ENCODE measurements at regions not wholly inside any gene's neighbourhood (a gene's known extent, or its start where the extent isn't known, plus 50 kb on each side); places are given as distances from the start of the nearest gene placed in this dataset.

DNA sequence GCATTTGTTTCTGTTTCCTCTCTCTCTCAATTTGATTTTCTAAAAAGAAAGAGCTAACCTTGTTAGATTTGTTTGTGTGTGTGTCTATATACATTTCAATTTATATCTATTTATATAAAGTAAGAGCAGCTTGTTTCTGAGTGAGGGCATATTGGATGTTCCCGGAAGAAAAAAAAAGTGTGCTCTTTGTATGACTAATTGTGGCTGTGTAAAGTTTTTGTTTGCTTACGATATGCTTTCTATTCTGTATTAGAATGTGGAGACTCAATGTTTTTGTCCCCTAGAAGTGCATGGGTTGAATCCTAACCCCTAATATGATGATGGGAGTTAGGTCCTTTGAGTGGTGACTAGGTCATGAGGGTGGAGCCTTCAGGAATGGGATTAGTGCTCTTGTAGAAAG is 66.6 kb upstream of the C1QTNF9B start:
- Histone ChIP-seq H3K4me3 (ENCODE audit: low read length) (no peak overlapping the region), H3K36me3 (replicated peaks; ENCODE audit: insufficient read depth, low read length) (no peaks in the 10 kb centered on the region), H3K27me3 (replicated peaks; ENCODE audit: insufficient read depth, low read length) (no peaks in the 10 kb centered on the region), H3K4me2 (ENCODE audit: low read depth, low read length) (no peak overlapping the region), H3K9ac (ENCODE audit: low read length) (no peak overlapping the region), H3K27ac (ENCODE audit: low read length) (no peak overlapping the region), H3K4me1 (ENCODE audit: low read length) (no peaks in the 10 kb centered on the region), H2AFZ (ENCODE audit: low read length) (no peak overlapping the region), H3K9me2 (replicated peaks; ENCODE audit: insufficient read depth, low read length) (no peaks in the 10 kb centered on the region), H4K20me1 (ENCODE audit: insufficient read depth, low read length) (no peaks in the 10 kb centered on the region), H3K79me2 (ENCODE audit: low read length) (no peaks in the 10 kb centered on the region), H3K9me3 (replicated peaks; ENCODE audit: insufficient read depth, low read length) (no peaks in the 10 kb centered on the region), H3F3A (ENCODE audit: insufficient read depth, low read length) (no peaks in the 10 kb centered on the region)
- no peak for DNase-seq
- TF ChIP-seq, protein P1, sequence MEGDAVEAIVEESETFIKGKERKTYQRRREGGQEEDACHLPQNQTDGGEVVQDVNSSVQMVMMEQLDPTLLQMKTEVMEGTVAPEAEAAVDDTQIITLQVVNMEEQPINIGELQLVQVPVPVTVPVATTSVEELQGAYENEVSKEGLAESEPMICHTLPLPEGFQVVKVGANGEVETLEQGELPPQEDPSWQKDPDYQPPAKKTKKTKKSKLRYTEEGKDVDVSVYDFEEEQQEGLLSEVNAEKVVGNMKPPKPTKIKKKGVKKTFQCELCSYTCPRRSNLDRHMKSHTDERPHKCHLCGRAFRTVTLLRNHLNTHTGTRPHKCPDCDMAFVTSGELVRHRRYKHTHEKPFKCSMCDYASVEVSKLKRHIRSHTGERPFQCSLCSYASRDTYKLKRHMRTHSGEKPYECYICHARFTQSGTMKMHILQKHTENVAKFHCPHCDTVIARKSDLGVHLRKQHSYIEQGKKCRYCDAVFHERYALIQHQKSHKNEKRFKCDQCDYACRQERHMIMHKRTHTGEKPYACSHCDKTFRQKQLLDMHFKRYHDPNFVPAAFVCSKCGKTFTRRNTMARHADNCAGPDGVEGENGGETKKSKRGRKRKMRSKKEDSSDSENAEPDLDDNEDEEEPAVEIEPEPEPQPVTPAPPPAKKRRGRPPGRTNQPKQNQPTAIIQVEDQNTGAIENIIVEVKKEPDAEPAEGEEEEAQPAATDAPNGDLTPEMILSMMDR (IDR thresholded peaks at IDR 0.05; ENCODE audit: low read length) = no peak
- no peak for TF ChIP-seq EZH2 (optimal IDR thresholded peaks at IDR 0.05; ENCODE audit: low read depth, low read length)
- no peak for TF ChIP-seq EZH2phosphoT487 (IDR thresholded peaks at IDR 0.05; ENCODE audit: low read length)

DNA sequence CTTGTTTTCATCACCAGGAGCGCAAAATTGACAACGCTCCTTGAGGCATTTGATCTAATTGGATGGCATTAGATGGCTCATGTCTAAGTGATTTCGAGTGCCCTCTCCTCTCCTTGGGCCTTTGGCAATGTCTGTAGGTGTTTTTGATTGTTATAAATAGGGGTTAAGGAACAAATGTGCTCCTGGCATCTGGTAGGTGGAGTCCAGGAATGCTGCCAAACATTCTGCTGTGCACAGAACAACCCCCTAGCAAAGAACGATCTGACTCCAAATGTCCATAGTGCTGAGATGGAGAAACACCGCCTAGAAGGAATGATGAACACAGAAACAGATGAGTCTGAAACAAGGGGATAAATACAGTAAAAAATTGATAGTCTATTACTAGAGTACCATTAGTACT is 68.0 kb upstream of the C1QTNF9B start:
- no peaks in the 10 kb centered on the region for H3K4me1 ChIP-seq (ENCODE audit: low read length)
- H3K27me3 ChIP-seq (replicated peaks; ENCODE audit: insufficient read depth, low read length) = no peaks in the 10 kb centered on the region
- H3K4me2 ChIP-seq (ENCODE audit: low read depth, low read length) = no peak overlapping the region
- no peak overlapping the region for H2AFZ ChIP-seq (ENCODE audit: low read length)
- H3F3A ChIP-seq (ENCODE audit: insufficient read depth, low read length) = no peaks in the 10 kb centered on the region
- DNase-seq = no peak
- no peak overlapping the region for H3K27ac ChIP-seq (ENCODE audit: low read length)
- no peaks in the 10 kb centered on the region for H3K9me3 ChIP-seq (replicated peaks; ENCODE audit: insufficient read depth, low read length)
- H3K9me2 ChIP-seq (replicated peaks; ENCODE audit: insufficient read depth, low read length) = no peaks in the 10 kb centered on the region
- no peak overlapping the region for H3K4me3 ChIP-seq (ENCODE audit: low read length)
- no peaks in the 10 kb centered on the region for H3K36me3 ChIP-seq (replicated peaks; ENCODE audit: insufficient read depth, low read length)
- no peaks in the 10 kb centered on the region for H4K20me1 ChIP-seq (ENCODE audit: insufficient read depth, low read length)
- TF ChIP-seq EZH2 (optimal IDR thresholded peaks at IDR 0.05; ENCODE audit: low read depth, low read length) (no peak), EZH2phosphoT487 (IDR thresholded peaks at IDR 0.05; ENCODE audit: low read length) (no peak)
- TF ChIP-seq, protein P1 (IDR thresholded peaks at IDR 0.05; ENCODE audit: low read length) = no peak
- H3K79me2 ChIP-seq (ENCODE audit: low read length) = no peaks in the 10 kb centered on the region
- no peak overlapping the region for H3K9ac ChIP-seq (ENCODE audit: low read length)

DNA sequence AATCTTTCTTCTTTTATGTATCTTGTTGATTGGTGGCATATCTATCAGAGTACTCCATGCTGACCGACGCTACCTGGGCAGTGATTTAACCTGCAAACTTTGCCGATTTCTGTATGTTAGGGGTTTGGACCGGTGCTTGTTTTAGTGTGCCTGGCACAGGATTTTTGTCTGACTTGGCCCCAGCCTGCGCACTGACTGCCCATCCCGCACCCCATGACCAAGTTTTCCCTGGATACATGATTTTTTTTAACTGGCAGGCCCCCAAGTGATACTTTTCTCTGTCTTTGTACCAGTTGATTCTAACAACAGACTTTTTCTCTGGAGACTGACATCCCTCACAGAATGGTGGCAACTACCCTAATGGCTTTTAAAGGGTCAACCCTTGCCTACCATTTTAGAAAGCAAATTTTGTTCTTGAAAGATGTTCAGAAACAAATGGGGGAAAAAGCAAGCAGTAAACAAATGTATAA is 69.0 kb upstream of the C1QTNF9B start:
- no peak overlapping the region for H3K27ac ChIP-seq (ENCODE audit: low read length)
- H3K9ac ChIP-seq (ENCODE audit: low read length) = no peak overlapping the region
- no peaks in the 10 kb centered on the region for H3K79me2 ChIP-seq (ENCODE audit: low read length)
- no peaks in the 10 kb centered on the region for H3K4me1 ChIP-seq (ENCODE audit: low read length)
- 0 out of 2 replicates have a peak overlapping the region, but pooled peaks have one; percentile 6 for H3K4me2 ChIP-seq (ENCODE audit: low read depth, low read length)
- H4K20me1 ChIP-seq (ENCODE audit: insufficient read depth, low read length) = no peaks in the 10 kb centered on the region
- H3K4me3 ChIP-seq (ENCODE audit: low read length) = no peak overlapping the region
- H3K27me3 ChIP-seq (replicated peaks; ENCODE audit: insufficient read depth, low read length) = no peaks in the 10 kb centered on the region
- no peaks in the 10 kb centered on the region for H3K9me2 ChIP-seq (replicated peaks; ENCODE audit: insufficient read depth, low read length)
- no peak for DNase-seq
- no peaks in the 10 kb centered on the region for H3F3A ChIP-seq (ENCODE audit: insufficient read depth, low read length)
- H3K36me3 ChIP-seq (replicated peaks; ENCODE audit: insufficient read depth, low read length) = no peaks in the 10 kb centered on the region
- peak overlapping the region; percentile 74 for H2AFZ ChIP-seq (ENCODE audit: low read length)
- TF ChIP-seq EZH2 (optimal IDR thresholded peaks at IDR 0.05; ENCODE audit: low read depth, low read length) (no peak), EZH2phosphoT487 (IDR thresholded peaks at IDR 0.05; ENCODE audit: low read length) (no peak)
- TF ChIP-seq, protein P1 (IDR thresholded peaks at IDR 0.05; ENCODE audit: low read length) = no peak
- H3K9me3 ChIP-seq (replicated peaks; ENCODE audit: insufficient read depth, low read length) = no peaks in the 10 kb centered on the region

Measured in MM.1S (cell line).